Subcutaneous abdominal adipose tissue (tissue), 5 donors: ENCODE measurements at regions not wholly inside any gene's neighbourhood (a gene's known extent, or its start where the extent isn't known, plus 50 kb on each side); places are given as distances from the start of the nearest gene placed in this dataset.

Experiments
- H3K27ac ChIP-seq: one replicate; pipeline ENCODE4 v1.7.0; 2013; ENCODE audit warnings: low read depth, mild to moderate bottlenecking, inconsistent platforms, low read length, moderate library complexity
- H3K27me3 ChIP-seq, 5 donors: one replicate each; pipeline ENCODE4 v1.7.0; 2013; ENCODE audit warnings: low read length in 5 of 5, inconsistent platforms in 1 of 5; ENCODE audit not compliant: control insufficient read depth in 5 of 5, insufficient read depth in 4 of 5
- H3K36me3 ChIP-seq, 5 donors: one replicate each; pipeline ENCODE4 v1.7.0; 2013; ENCODE audit warnings: low read length in 5 of 5; ENCODE audit not compliant: control insufficient read depth in 5 of 5, insufficient read depth in 5 of 5
- H3K4me1 ChIP-seq, 5 donors: one replicate each; pipeline ENCODE4 v1.7.0; 2013; ENCODE audit warnings: low read length in 5 of 5, mild to moderate bottlenecking in 3 of 5, moderate library complexity in 1 of 5; ENCODE audit not compliant: control insufficient read depth in 5 of 5, insufficient read depth in 5 of 5
- H3K4me3 ChIP-seq, 5 donors: one replicate each; pipeline ENCODE4 v1.7.0; 2013; ENCODE audit warnings: low read length in 5 of 5, low read depth in 1 of 5
- H3K9ac ChIP-seq, 5 donors: one replicate each; pipeline ENCODE4 v1.7.0; 2013; ENCODE audit warnings: low read length in 5 of 5, mild to moderate bottlenecking in 4 of 5, moderate library complexity in 3 of 5
- H3K9me3 ChIP-seq, 5 donors: one replicate each; pipeline ENCODE4 v1.7.0; 2013; ENCODE audit warnings: low read length in 5 of 5; ENCODE audit not compliant: control insufficient read depth in 5 of 5
- donor health status: healthy.
- donor health status: healthy.
- donor health status: healthy.
- donor health status: healthy.
- donor health status: healthy.

DNA sequence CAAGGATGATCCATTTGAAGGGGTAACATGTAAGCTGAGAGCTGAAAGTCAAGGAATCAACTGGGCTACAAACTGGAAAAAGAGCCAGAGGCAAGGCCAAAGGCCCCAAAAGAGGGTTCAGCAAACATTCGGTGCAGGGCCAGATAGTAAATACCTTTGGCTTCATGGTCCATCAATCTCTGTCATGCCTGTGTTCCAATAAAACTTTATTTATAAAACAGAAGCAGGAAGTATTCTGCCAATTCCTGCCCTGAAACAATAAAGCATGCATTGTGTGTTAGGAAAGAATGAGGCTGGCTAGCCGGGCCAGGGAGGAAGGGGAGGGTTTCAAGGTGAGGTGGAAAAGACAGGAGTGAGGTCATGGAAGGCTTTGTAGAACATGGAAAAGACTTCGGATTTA lies 107.1 kb downstream of the LBH start:
- no peak overlapping the region for H3K4me3 ChIP-seq
- no peak overlapping the region for H3K27ac ChIP-seq
- H3K9me3 ChIP-seq: no peaks in the 10 kb centered on the region
- H3K9ac ChIP-seq: no peak overlapping the region
- H3K27me3 ChIP-seq: no peaks in the 10 kb centered on the region
- H3K4me1 ChIP-seq: peaks cover 0 to 24% (median 0%) of the 10 kb centered on the region in 5 donors
- H3K36me3 ChIP-seq: no peaks in the 10 kb centered on the region

DNA sequence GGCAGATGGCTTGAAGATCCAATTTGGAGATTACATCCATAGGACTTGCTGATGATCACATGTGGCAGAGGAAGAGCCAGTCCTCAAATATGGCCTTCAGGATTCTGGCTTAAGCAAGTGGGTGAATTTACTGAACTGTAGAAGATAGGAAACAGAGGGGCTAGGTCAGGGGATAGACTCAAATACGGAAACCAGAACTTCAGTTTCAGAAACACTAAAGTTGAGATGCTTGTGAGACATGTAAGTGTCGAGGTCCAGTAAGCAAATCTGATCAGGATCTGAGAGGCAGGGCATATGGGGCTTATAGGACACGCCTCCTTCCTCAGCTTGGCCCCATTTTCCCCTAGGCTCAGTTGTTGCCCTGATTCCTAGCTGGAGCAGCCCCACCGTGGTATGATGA lies 107.7 kb downstream of the LBH start:
- Histone ChIP-seq H3K4me3 (no peak overlapping the region), H3K9ac (no peak overlapping the region), H3K36me3 (no peaks in the 10 kb centered on the region), H3K27ac (no peak overlapping the region), H3K4me1 (peaks cover 0 to 23% (median 0%) of the 10 kb centered on the region in 5 donors), H3K27me3 (peaks cover 0 to 3% (median 0%) of the 10 kb centered on the region in 5 donors), H3K9me3 (no peaks in the 10 kb centered on the region)

DNA sequence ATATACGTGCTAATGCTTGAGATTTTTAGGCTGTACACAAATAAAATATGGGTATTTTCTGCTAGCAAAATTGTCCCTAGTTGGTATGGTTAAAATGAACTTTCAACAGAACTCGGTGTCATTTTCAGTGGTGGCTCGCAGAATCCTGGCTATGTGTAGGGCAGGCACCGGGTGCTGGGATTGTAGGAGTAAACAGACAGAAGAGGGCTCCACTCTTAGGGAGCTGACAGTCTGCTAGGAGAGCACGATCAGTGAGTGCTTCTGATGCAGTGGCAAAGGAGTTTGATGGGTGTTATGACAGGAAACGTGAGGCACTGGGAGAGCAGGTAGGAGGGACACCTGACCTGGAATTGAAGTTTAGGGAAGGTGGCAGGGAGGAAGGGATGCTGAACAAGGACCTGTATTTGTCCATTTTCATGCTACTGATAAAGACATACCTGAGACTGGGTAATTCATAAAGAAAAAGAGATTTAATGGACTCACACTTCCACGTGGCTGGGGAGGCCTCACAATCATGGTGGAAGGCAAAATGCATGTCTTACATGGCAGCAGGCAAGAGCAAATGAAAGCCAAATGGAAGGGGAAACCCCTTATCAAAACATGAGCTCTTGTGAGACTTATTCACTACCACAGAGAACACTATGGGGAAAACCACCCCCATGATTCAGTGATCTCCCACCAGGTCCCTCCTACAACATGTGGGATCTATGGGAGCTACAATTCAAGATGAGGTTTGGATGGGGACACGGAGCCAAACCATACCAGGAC lies 105.4 kb upstream of the LCLAT1 start:
- Histone ChIP-seq H3K9me3 (no peaks in the 10 kb centered on the region), H3K27me3 (peaks cover 0 to 3% (median 0%) of the 10 kb centered on the region in 5 donors), H3K4me1 (peaks cover 0 to 10% (median 7%) of the 10 kb centered on the region in 5 donors), H3K27ac (no peak overlapping the region), H3K36me3 (no peaks in the 10 kb centered on the region), H3K9ac (no peak overlapping the region), H3K4me3 (no peak overlapping the region)

DNA sequence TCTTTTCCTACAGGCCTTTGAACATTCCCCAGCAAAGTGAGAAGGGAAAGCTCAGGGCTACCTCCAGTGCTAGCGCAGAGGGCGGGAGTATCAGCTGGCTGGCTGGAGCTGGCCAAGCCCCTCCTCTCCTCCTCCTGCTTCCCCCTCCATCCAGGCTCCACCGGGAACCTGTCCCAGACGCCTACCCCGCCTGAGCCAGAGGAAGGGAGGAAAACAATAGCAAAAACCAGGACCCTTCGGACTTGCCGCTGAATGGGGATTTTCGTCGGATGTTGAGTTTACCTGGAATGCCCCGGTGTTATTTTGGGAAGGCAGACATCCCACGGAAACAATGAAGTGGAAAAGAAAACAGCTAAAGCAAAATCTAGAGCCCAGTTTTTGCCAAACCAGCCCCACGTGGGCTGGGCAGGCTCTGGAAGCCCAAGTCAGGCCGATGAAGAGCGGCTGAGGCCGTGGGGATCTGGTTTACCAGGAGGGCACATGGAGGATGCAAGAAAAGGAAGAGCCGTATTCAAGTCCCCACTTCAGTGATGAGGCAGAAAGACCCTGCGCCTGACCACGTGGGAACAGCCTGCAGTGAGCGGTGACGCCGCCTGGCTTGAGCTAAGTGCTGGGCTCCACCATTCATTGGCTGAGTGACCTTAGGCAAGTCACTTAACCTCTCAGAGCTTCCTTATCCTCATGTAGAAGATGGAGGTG lies 100.4 kb upstream of the LCLAT1 start:
- Histone ChIP-seq H3K36me3 (no peaks in the 10 kb centered on the region), H3K27ac (no peak overlapping the region), H3K9ac (no peak overlapping the region), H3K9me3 (no peaks in the 10 kb centered on the region), H3K27me3 (peaks cover 0 to 3% (median 0%) of the 10 kb centered on the region in 5 donors), H3K4me1 (peaks cover 0 to 39% (median 9%) of the 10 kb centered on the region in 5 donors), H3K4me3 (peak overlapping the region in 3 of 5 donors; percentile 3 to 13 (median 11))

DNA sequence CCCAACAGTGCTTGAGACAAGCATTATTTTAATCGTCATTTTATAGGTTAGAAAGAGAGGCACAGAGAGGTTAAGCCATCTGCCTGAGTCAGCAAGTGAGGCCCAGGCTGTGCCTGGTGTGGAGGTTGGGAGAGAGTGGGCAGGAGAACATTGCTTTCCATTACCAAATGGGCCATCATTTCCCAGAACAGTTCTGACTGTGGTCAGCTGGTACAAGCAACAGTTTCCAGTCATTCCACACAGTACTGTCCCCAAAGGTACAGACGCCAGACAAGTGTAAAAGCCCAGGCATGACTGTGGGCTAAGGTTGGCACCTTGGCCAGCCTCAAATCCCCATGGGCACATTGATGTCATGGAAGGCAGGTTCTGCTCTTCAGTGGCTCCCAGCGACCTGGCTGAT lies 98.2 kb upstream of the LCLAT1 start:
- no peaks in the 10 kb centered on the region for H3K9me3 ChIP-seq
- H3K27me3 ChIP-seq: peaks cover 0 to 3% (median 0%) of the 10 kb centered on the region in 5 donors
- no peaks in the 10 kb centered on the region for H3K36me3 ChIP-seq
- H3K4me1 ChIP-seq: peaks cover 0 to 44% (median 9%) of the 10 kb centered on the region in 5 donors
- no peak overlapping the region for H3K4me3 ChIP-seq
- no peak overlapping the region for H3K9ac ChIP-seq
- no peak overlapping the region for H3K27ac ChIP-seq

DNA sequence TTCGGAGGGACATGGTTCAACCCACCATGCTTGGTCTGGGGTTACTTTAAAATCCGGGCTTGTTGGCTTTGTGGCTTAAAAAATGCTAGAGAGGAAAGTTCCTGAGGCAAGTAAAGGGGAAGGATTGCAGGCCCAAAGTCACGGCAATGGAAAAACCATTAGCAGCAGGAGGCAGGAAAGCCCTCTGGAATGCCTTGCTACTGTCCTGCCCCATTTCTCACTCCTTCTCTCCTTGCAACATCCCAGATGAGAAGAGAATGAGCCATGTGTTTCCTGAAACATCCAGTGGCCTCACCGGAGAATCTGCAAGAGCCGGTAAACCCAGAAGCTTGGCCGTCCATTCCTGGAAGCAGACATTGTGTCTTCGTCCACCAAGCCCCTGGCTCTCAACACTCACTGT lies 97.4 kb upstream of the LCLAT1 start:
- H3K9ac ChIP-seq: no peak overlapping the region

DNA sequence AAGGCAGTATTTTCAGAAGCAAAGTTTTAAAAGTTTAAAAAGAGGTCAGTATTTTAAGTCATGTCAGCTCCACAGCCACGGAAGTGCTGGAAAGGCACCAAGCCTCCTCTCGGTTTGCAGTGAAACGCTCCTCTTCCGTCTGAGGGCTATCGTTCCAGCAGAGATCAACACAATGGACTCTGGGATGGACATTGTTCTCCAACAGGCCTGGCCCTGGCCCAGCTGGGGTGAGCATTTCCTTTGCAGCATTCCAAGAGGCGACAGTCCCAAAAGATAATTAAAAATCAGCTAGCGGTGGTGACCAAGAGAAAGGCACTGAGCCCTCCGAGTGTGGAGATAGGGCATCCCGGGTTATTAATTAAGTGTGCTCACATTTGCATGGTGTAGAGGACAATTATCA lies 95.9 kb upstream of the LCLAT1 start:
- no peaks in the 10 kb centered on the region for H3K9me3 ChIP-seq
- H3K4me1 ChIP-seq: peaks cover 0 to 39% (median 13%) of the 10 kb centered on the region in 5 donors

More for the DNA sequence above, 97.4 kb upstream of the LCLAT1 start:
- Histone ChIP-seq H3K9me3 (no peaks in the 10 kb centered on the region), H3K27ac (no peak overlapping the region), H3K36me3 (no peaks in the 10 kb centered on the region), H3K27me3 (peaks cover 0 to 3% (median 0%) of the 10 kb centered on the region in 5 donors), H3K4me1 (peaks cover 0 to 44% (median 9%) of the 10 kb centered on the region in 5 donors), H3K4me3 (no peak overlapping the region)

DNA sequence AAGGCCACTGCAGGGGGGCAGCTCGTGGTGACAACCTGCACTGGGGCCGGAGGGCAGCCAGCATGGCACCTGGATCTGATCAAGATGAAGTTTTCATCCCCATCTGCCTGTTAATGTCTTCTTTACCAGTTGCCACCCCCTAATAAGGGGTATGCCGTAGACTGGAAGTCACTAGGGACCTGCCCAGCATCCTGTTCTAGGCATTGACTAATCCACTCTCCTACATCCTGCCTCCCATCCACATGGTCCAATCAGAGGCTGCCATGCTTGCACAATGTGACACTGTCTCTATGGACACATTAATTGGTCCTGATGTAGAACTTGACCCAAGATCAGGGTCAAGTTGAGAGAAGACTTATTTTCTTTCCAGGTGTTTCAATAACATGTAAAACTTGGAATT lies 95.1 kb upstream of the LCLAT1 start:
- H3K4me3 ChIP-seq: no peak overlapping the region
- no peak overlapping the region for H3K27ac ChIP-seq
- no peaks in the 10 kb centered on the region for H3K36me3 ChIP-seq
- no peaks in the 10 kb centered on the region for H3K9me3 ChIP-seq
- H3K4me1 ChIP-seq: peaks cover 0 to 31% (median 8%) of the 10 kb centered on the region in 5 donors
- H3K9ac ChIP-seq: no peak overlapping the region
- H3K27me3 ChIP-seq: peaks cover 0 to 3% (median 0%) of the 10 kb centered on the region in 5 donors

More for the DNA sequence above, 95.9 kb upstream of the LCLAT1 start:
- no peaks in the 10 kb centered on the region for H3K36me3 ChIP-seq
- H3K27ac ChIP-seq: no peak overlapping the region
- peaks cover 0 to 3% (median 0%) of the 10 kb centered on the region in 5 donors for H3K27me3 ChIP-seq
- no peak overlapping the region for H3K9ac ChIP-seq
- H3K4me3 ChIP-seq: no peak overlapping the region

DNA sequence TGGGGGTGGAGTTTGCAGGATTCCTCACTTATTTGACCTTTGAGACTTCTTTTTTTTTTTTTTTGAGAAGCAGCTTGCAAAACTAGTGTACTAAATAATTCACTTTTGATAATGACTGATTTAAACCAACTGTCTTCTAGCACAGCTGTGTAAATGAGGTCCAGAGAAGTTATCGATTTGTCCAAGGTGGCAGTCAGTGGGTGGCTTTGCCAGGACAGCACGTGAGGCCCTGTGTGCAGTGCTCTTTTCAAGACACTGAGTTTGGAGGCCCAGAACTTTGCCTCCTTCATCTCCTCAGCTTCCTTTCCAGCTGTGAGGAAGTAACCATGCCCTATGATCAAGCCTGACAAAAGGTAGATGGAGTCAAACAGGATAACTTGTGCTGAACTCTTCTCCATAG lies 92.9 kb upstream of the LCLAT1 start:
- no peak overlapping the region for H3K9ac ChIP-seq
- no peaks in the 10 kb centered on the region for H3K9me3 ChIP-seq
- peaks cover 0 to 30% (median 8%) of the 10 kb centered on the region in 5 donors for H3K4me1 ChIP-seq
- H3K27me3 ChIP-seq: peaks cover 0 to 3% (median 0%) of the 10 kb centered on the region in 5 donors
- no peak overlapping the region for H3K4me3 ChIP-seq
- H3K27ac ChIP-seq: no peak overlapping the region
- no peaks in the 10 kb centered on the region for H3K36me3 ChIP-seq

DNA sequence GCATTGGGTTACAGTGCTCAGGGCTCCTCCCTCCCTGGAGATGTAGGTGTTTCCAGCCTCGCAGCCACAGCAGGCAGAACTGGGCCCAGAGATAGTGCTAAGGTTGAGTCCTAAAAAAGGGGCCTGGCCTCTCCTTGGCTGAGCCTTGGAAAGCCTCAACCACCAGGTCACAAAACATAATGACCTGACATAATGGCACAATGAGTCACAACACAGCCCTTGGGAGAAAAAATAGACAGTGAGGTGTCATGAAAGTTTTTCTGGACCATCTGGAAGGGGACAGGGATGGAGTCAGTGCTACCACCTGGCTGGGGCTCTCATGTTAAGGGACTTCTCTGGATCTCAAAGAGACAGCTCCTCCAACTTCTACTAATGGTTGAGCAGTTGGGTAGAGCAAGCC lies 92.4 kb upstream of the LCLAT1 start:
- Histone ChIP-seq H3K27ac (no peak overlapping the region), H3K9ac (no peak overlapping the region), H3K4me1 (peaks cover 0 to 30% (median 12%) of the 10 kb centered on the region in 5 donors), H3K27me3 (peaks cover 0 to 3% (median 0%) of the 10 kb centered on the region in 5 donors), H3K9me3 (no peaks in the 10 kb centered on the region), H3K4me3 (no peak overlapping the region), H3K36me3 (no peaks in the 10 kb centered on the region)
